K562 (cell line): ENCODE measurements at regions not wholly inside any gene's neighbourhood (a gene's known extent, or its start where the extent isn't known, plus 50 kb on each side); places are given as distances from the start of the nearest gene placed in this dataset.

Source experiments
- ATAC-seq: fragments of 200-7000 bp; cut with Tn5 transposase; 3 replicates; pipeline ENCODE4 v1.9.1; 2020; ENCODE audit warnings: moderate library complexity
- BruUV-seq: library from RNA; stranded (reverse); fragments of 400-500 nt; replicated peaks from 2 replicates; lab custom pipeline; 2021; lab: Mats Ljungman, UMichigan
- CTCF ChIA-PET: fragments of 300-600 bp; formaldehyde crosslinking; extraction: SDS; loops from one replicate; lab custom pipeline; 2021; ENCODE audit warnings: low intra/inter-chr PET ratio; lab: Yijun Ruan, JAX
- POLR2A ChIA-PET: fragments of 300-600, 350-650 bp; sonication (Branson Sonifier 250); formaldehyde crosslinking; extraction: SDS; loops from one replicate; lab custom pipeline; 2021; ENCODE audit warnings: antibody characterized with exemption, inconsistent platforms; lab: Yijun Ruan, JAX
- DNase-seq, 4 experiments: peaks; one replicate each; pipeline versions ENCODE4 v3.0.0 to v3.0.0-alpha.2; 2011 to 2018; ENCODE audit warnings: low spot score in 3 of 4, mixed read lengths in 3 of 4; ENCODE audit errors: extremely low read depth in 1 of 4
- FAIRE-seq: peaks from 2 replicates; lab custom pipeline; 2011; peaks lifted over from hg19 to GRCh38; lab: Jason Lieb, UNC
- H2AFZ ChIP-seq: 2 replicates; pipeline ENCODE4 v1.6.0; 2011; ENCODE audit warnings: low read depth, low read length, control low read depth, inconsistent platforms
- H3K27ac ChIP-seq: fragments of 200-600 bp; 3 replicates; pipeline ENCODE4 v1.8.0; 2011; ENCODE audit warnings: low read depth, mild to moderate bottlenecking, control low read depth, inconsistent platforms, low read length, moderate library complexity, mixed read lengths; ENCODE audit errors: extremely low read depth
- H3K27me3 ChIP-seq, 2 experiments: fragments of 300-600 bp in 1 of 2; 2 replicates in 1 of 2; 3 replicates in 1 of 2; pipeline versions ENCODE4 v1.6.0 to v1.8.0; 2011; ENCODE audit warnings: inconsistent platforms in 2 of 2, low read length in 2 of 2, mild to moderate bottlenecking in 1 of 2, mixed read lengths in 1 of 2, moderate library complexity in 1 of 2; ENCODE audit not compliant: control insufficient read depth in 2 of 2, insufficient read depth in 2 of 2
- H3K36me3 ChIP-seq: fragments of 300-600 bp; 3 replicates; pipeline ENCODE4 v1.8.0; 2011; ENCODE audit warnings: mild to moderate bottlenecking, low read length, inconsistent platforms; ENCODE audit not compliant: control insufficient read depth, insufficient read depth
- H3K4me1 ChIP-seq, 2 experiments: fragments of 200-600 bp in 1 of 2; replicated peaks in 1 of 2; 2 replicates in 1 of 2; 3 replicates in 1 of 2; pipeline versions ENCODE4 v1.5.1 to v1.8.0; 2011; ENCODE audit warnings: inconsistent platforms in 2 of 2, low read length in 2 of 2, mild to moderate bottlenecking in 1 of 2, mixed read lengths in 1 of 2, moderate library complexity in 1 of 2; ENCODE audit not compliant: control insufficient read depth in 2 of 2, insufficient read depth in 2 of 2
- H3K4me2 ChIP-seq: 2 replicates; pipeline ENCODE4 v1.6.1; 2011; ENCODE audit warnings: low read length, control low read depth, inconsistent platforms, mixed read lengths; ENCODE audit not compliant: insufficient read depth
- H3K4me3 ChIP-seq: fragments of 200-600 bp; sonication (generic), shearing (Covaris generic); 2 replicates; pipeline ENCODE4 v1.5.1; 2016; ENCODE audit warnings: control low read depth, inconsistent platforms
- H3K79me2 ChIP-seq: fragments of 200-600 bp; 3 replicates; pipeline ENCODE4 v1.8.0; 2011; ENCODE audit warnings: low read length, inconsistent platforms; ENCODE audit not compliant: control insufficient read depth, insufficient read depth
- H3K9ac ChIP-seq, 2 experiments: 2 replicates each; pipeline versions ENCODE4 v1.6.0 to v1.6.1; 2011; ENCODE audit warnings: low read depth in 2 of 2, low read length in 2 of 2, control low read depth in 1 of 2, inconsistent platforms in 1 of 2, mild to moderate bottlenecking in 1 of 2, mixed read lengths in 1 of 2; ENCODE audit not compliant: insufficient read depth in 1 of 2
- H3K9me1 ChIP-seq: one replicate; pipeline ENCODE4 v1.6.0; 2011; ENCODE audit warnings: inconsistent platforms, mild to moderate bottlenecking, low read length, moderate library complexity; ENCODE audit not compliant: control insufficient read depth, insufficient read depth
- H3K9me3 ChIP-seq: replicated peaks from 2 replicates; pipeline ENCODE4 v1.5.1; 2011; ENCODE audit warnings: low read depth, low read length, inconsistent platforms; ENCODE audit not compliant: control insufficient read depth, insufficient read depth
- H4K20me1 ChIP-seq: replicated peaks from 2 replicates; pipeline ENCODE4 v1.6.1; 2011; ENCODE audit warnings: low read length, inconsistent platforms, mixed read lengths; ENCODE audit not compliant: control insufficient read depth, insufficient read depth
- ATF6 ChIP-seq: sonication (generic); formaldehyde crosslinking; IDR thresholded peaks from 2 replicates; pipeline ENCODE4 v1.4.0; 2020; ENCODE audit warnings: mild to moderate bottlenecking, missing genetic modification reagents
- CBX3 ChIP-seq, 2 experiments: IDR thresholded peaks; 1 replicate in 1 of 2; 2 replicates in 1 of 2; pipeline ENCODE4 v1.6.1; 2012; ENCODE audit warnings: inconsistent platforms in 2 of 2, low read length in 2 of 2, borderline replicate concordance in 1 of 2, control low read depth in 1 of 2
- CEBPG ChIP-seq, 3 experiments: fragments of 200-800 bp in 1 of 3; sonication (Bioruptor generic) in 1 of 3; sonication (generic) in 1 of 3; formaldehyde crosslinking in 1 of 3; IDR thresholded peaks in 2 of 3; conservative IDR thresholded peaks in 1 of 3; 2 replicates each; pipeline versions ENCODE4 v1.6.1 to v1.8.0; 2016 to 2022; ENCODE audit warnings: missing compliant biosample characterization in 2 of 3, missing genetic modification characterization in 2 of 3, mild to moderate bottlenecking in 1 of 3, missing genetic modification reagents in 1 of 3
- CHAMP1 ChIP-seq: fragments of 450-650 bp; IDR thresholded peaks from 2 replicates; pipeline ENCODE4 v1.6.1; 2016; ENCODE audit warnings: mild to moderate bottlenecking
- CTBP1 ChIP-seq: fragments of 450-650 bp; IDR thresholded peaks from 2 replicates; pipeline ENCODE4 v1.6.1; 2016; ENCODE audit warnings: borderline replicate concordance
- FOXJ3 ChIP-seq: sonication (generic); formaldehyde crosslinking; IDR thresholded peaks from 2 replicates; pipeline ENCODE4 v1.4.0; 2020; ENCODE audit warnings: mild to moderate bottlenecking, missing genetic modification reagents
- GATAD2B ChIP-seq: fragments of 450-650 bp; IDR thresholded peaks from 2 replicates; pipeline ENCODE4 v1.6.1; 2017; ENCODE audit warnings: mild to moderate bottlenecking, borderline replicate concordance
- HNRNPUL1 ChIP-seq: fragments of 200-400 bp; formaldehyde crosslinking; IDR thresholded peaks from 2 replicates; pipeline ENCODE4 v1.6.1; 2017; ENCODE audit warnings: low read length
- JUNB ChIP-seq: fragments of 450-650 bp; formaldehyde crosslinking; conservative IDR thresholded peaks from 2 replicates; pipeline ENCODE4 v1.4.0; 2020; ENCODE audit warnings: mild to moderate bottlenecking
- MCM7 ChIP-seq, 2 experiments: fragments of 450-650 bp; IDR thresholded peaks; 2 replicates each; pipeline ENCODE4 v1.6.1; 2016 to 2018
- NCOA1 ChIP-seq: fragments of 450-650 bp; IDR thresholded peaks from 2 replicates; pipeline ENCODE4 v1.6.1; 2016; ENCODE audit warnings: low read depth
- NFRKB ChIP-seq: fragments of 450-650 bp; IDR thresholded peaks from 2 replicates; pipeline ENCODE4 v1.6.1; 2016; ENCODE audit warnings: low read depth
- NKRF ChIP-seq: fragments of 450-650 bp; IDR thresholded peaks from 2 replicates; pipeline ENCODE4 v1.6.1; 2016; ENCODE audit warnings: borderline replicate concordance
- NUFIP1 ChIP-seq: fragments of 450-650 bp; IDR thresholded peaks from 2 replicates; pipeline ENCODE4 v1.6.1; 2018; ENCODE audit not compliant: partially characterized antibody
- SNAPC5 ChIP-seq: fragments of 250-450 bp; sonication (Bioruptor Pico); IDR thresholded peaks from 2 replicates; pipeline ENCODE4 v1.8.0; 2021; ENCODE audit warnings: moderate library complexity, mild to moderate bottlenecking, inconsistent platforms
- TFAM ChIP-seq: fragments of 250-450 bp; sonication (Bioruptor Pico); conservative IDR thresholded peaks from 2 replicates; pipeline ENCODE4 v1.5.0; 2021; ENCODE audit warnings: mild to moderate bottlenecking, moderate library complexity
- ZNF175 ChIP-seq: fragments of 200-800 bp; sonication (Bioruptor generic); IDR thresholded peaks from 2 replicates; pipeline ENCODE4 v1.6.1; 2016; ENCODE audit warnings: low read depth, mild to moderate bottlenecking, missing genetic modification characterization, missing compliant biosample characterization
- WGBS: fragments of 100-300 bp; shearing (Covaris generic); methylation state at CpG from one replicate; pipeline ENCODE4 v1.1.6; 2016; ENCODE audit warnings: low coverage, mixed read lengths; ENCODE audit not compliant: insufficient coverage; ENCODE audit errors: missing lambda C conversion rate; 5-methylcytosine and 5-hydroxymethylcytosine counted together
- in situ Hi-C: fragments of 300-500 bp; cut with MboI; formaldehyde crosslinking; loops from 4 replicates; pipeline ENCODE4 v1.15.0; 2018; ENCODE audit warnings: inconsistent platforms, mixed read lengths
- intact Hi-C: fragments of 100-400 bp; cut with micrococcal nuclease; formaldehyde crosslinking; loops from 2 replicates; pipeline ENCODE4 v1.14.2; 2022

GRCh38 chr4:187715466-187715865, 280.1 kb upstream of the ZFP42 start (continued):
- no peak for TF ChIP-seq ATF6 (CRISPR knock-in tag)
- no peak for TF ChIP-seq TFAM
- no peak for TF ChIP-seq CTBP1
- no peak for TF ChIP-seq SNAPC5 (CRISPR knock-in tag)
- TF ChIP-seq, all 486 proteins: peak for 0

GRCh38 chr4:187724456-187724855, 271.1 kb upstream of the ZFP42 start:
- Histone ChIP-seq H4K20me1 (no peaks in the 10 kb centered on the region), H3K79me2 (no peaks in the 10 kb centered on the region), H3K4me3 (no peak overlapping the region), H3K4me2 (no peak overlapping the region), H3K9me3 (no peaks in the 10 kb centered on the region), H3K27me3 (no peaks in the 10 kb centered on the region), H3K9ac (no peak overlapping the region), H2AFZ (no peak overlapping the region), H3K4me1 (no peaks in the 10 kb centered on the region), H3K27ac (no peak overlapping the region), H3K36me3 (no peaks in the 10 kb centered on the region), H3K9me1 (no peaks in the 10 kb centered on the region)
- ChIA-PET POLR2A (no interaction called here), CTCF (no interaction called here)
- no peak for ATAC-seq
- intact Hi-C loops (no loop called here), in situ Hi-C loops (no loop called here)
- BruUV-seq = no TSS peak
- FAIRE-seq = no peak
- WGBS = 1% methylated on average over 5 of the region's 5 CpGs
- DNase-seq = no peak
- no peak for TF ChIP-seq FOXJ3 (CRISPR knock-in tag)
- TF ChIP-seq NUFIP1 = no peak
- TF ChIP-seq CBX3 (IDR thresholded peaks at IDR 0.05; ENCODE audit: borderline replicate concordance in 1 of 2, low read length in 2 of 2) = no peak
- no peak for TF ChIP-seq CEBPG (CRISPR knock-in tag; IDR thresholded peaks at IDR 0.05)
- TF ChIP-seq CEBPG (tag; conservative IDR thresholded peaks at IDR 0.05 in 1 of 2, IDR thresholded peaks at IDR 0.05 in 1 of 2) = no peak
- no peak for TF ChIP-seq HNRNPUL1
- no peak for TF ChIP-seq ZNF175
- no peak for TF ChIP-seq NKRF
- no peak for TF ChIP-seq JUNB (CRISPR knock-in tag)
- no peak for TF ChIP-seq GATAD2B
- TF ChIP-seq NFRKB = no peak
- no peak for TF ChIP-seq NCOA1
- no peak for TF ChIP-seq CHAMP1
- no peak for TF ChIP-seq MCM7 (IDR thresholded peaks at IDR 0.05)
